HCT116 (cell line): ENCODE measurements at regions not wholly inside any gene's neighbourhood (a gene's known extent, or its start where the extent isn't known, plus 50 kb on each side); places are given as distances from the start of the nearest gene placed in this dataset.

Experiments
- ATAC-seq: fragments of 200-7000 bp; cut with Tn5 transposase; 2 replicates; pipeline ENCODE4 v1.9.1; 2020; ENCODE audit warnings: mild to moderate bottlenecking, moderate library complexity
- BruUV-seq: library from RNA; stranded (reverse); fragments of 400-500 nt; replicated peaks from 2 replicates; lab custom pipeline; 2021; lab: Mats Ljungman, UMichigan
- CTCF ChIA-PET: fragments of 300-600 bp; sonication (Branson Sonifier 250); formaldehyde crosslinking; loops from one replicate; lab custom pipeline; 2021; ENCODE audit warnings: antibody characterized with exemption; lab: Charles Lee
- POLR2A ChIA-PET: fragments of 300-600, 350-600 bp; sonication (Branson Sonifier 250); formaldehyde crosslinking; loops from one replicate; lab custom pipeline; 2021; ENCODE audit warnings: antibody characterized with exemption; lab: Charles Lee
- RAD21 ChIA-PET, 2 experiments: fragments of 300-600 bp; sonication (Branson Sonifier 250); formaldehyde crosslinking; loops; one replicate each; lab custom pipeline; 2023; ENCODE audit warnings: low total read pairs in 2 of 2; ENCODE audit not compliant: uncharacterized antibody in 2 of 2, unreplicated experiment in 2 of 2, low non-redundant PET in 1 of 2; lab: Charles Lee
- DNase-seq: peaks from one replicate; pipeline ENCODE4 v3.0.0-alpha.2; 2010; ENCODE audit warnings: low read depth, low spot score
- H2AFZ ChIP-seq: fragments of 200-600 bp; shearing (Covaris generic), sonication (generic); 2 replicates; pipeline ENCODE4 v1.6.1; 2017; ENCODE audit warnings: low read depth, mixed run types, mixed read lengths, antibody characterized with exemption, low read length; ENCODE audit not compliant: poor library complexity, severe bottlenecking
- H3K27ac ChIP-seq: 2 replicates; pipeline ENCODE4 v1.5.1; 2012; ENCODE audit warnings: low read depth, low read length
- H3K27me3 ChIP-seq: fragments of 200-600 bp; sonication (generic); 2 replicates; pipeline ENCODE4 v1.6.1; 2016; ENCODE audit warnings: mixed run types, low read length, mixed read lengths; ENCODE audit not compliant: insufficient read depth
- H3K36me3 ChIP-seq, 2 experiments: fragments of 200-500 bp in 1 of 2; fragments of 200-600 bp in 1 of 2; sonication (Bioruptor generic) in 1 of 2; sonication (generic) in 1 of 2; 2 replicates each; pipeline versions ENCODE4 v1.5.1 to v1.6.1; 2014 to 2016; ENCODE audit warnings: low read length in 2 of 2, inconsistent platforms in 1 of 2, mixed read lengths in 1 of 2, mixed run types in 1 of 2; ENCODE audit not compliant: insufficient read depth in 2 of 2, control insufficient read depth in 1 of 2
- H3K4me1 ChIP-seq, 2 experiments: fragments of 200-600 bp in 1 of 2; sonication (generic) in 1 of 2; 2 replicates each; pipeline versions ENCODE4 v1.5.1 to v1.6.1; 2012 to 2017; ENCODE audit warnings: low read length in 2 of 2, inconsistent platforms in 1 of 2, mild to moderate bottlenecking in 1 of 2, mixed read lengths in 1 of 2, mixed run types in 1 of 2, moderate library complexity in 1 of 2; ENCODE audit not compliant: insufficient read depth in 2 of 2, control insufficient read depth in 1 of 2
- H3K4me2 ChIP-seq: fragments of 200-600 bp; sonication (generic); 2 replicates; pipeline ENCODE4 v1.6.1; 2017; ENCODE audit warnings: mixed run types, low read length, mixed read lengths
- H3K4me3 ChIP-seq, 2 experiments: fragments of 200-600 bp in 1 of 2; sonication (generic) in 1 of 2; replicated peaks in 1 of 2; 2 replicates each; pipeline ENCODE4 v1.5.1; 2011 to 2016; ENCODE audit warnings: low read length in 2 of 2, control low read depth in 1 of 2, low read depth in 1 of 2, mild to moderate bottlenecking in 1 of 2, mixed read lengths in 1 of 2, mixed run types in 1 of 2
- H3K79me2 ChIP-seq: fragments of 200-600 bp; sonication (generic); 2 replicates; pipeline ENCODE4 v1.6.1; 2017; ENCODE audit warnings: mild to moderate bottlenecking, mixed run types, low read length, moderate library complexity, mixed read lengths; ENCODE audit not compliant: insufficient read depth
- H3K9ac ChIP-seq: fragments of 200-600 bp; sonication (generic); 2 replicates; pipeline ENCODE4 v1.6.1; 2016; ENCODE audit warnings: low read length, mixed read lengths
- H3K9me2 ChIP-seq: fragments of 200-600 bp; sonication (generic), shearing (Covaris generic); 2 replicates; pipeline ENCODE4 v1.6.1; 2017; ENCODE audit warnings: mixed run types, mild to moderate bottlenecking, moderate library complexity; ENCODE audit not compliant: insufficient read depth
- H3K9me3 ChIP-seq, 2 experiments: fragments of 200-500 bp in 1 of 2; fragments of 200-600 bp in 1 of 2; sonication (Bioruptor generic) in 1 of 2; sonication (generic) in 1 of 2; 2 replicates each; pipeline ENCODE4 v1.6.1; 2014 to 2017; ENCODE audit warnings: low read length in 2 of 2, mixed read lengths in 2 of 2, inconsistent platforms in 1 of 2, low read depth in 1 of 2, mild to moderate bottlenecking in 1 of 2, mixed run types in 1 of 2, moderate library complexity in 1 of 2; ENCODE audit not compliant: control insufficient read depth in 1 of 2, insufficient read depth in 1 of 2
- H4K20me1 ChIP-seq: fragments of 200-600 bp; sonication (generic), shearing (Covaris generic); 2 replicates; pipeline ENCODE4 v1.6.1; 2017; ENCODE audit warnings: mixed run types, mild to moderate bottlenecking, moderate library complexity; ENCODE audit not compliant: insufficient read depth
- ATF3 ChIP-seq: IDR thresholded peaks from 2 replicates; pipeline ENCODE4 v1.6.1; 2012
- CBX3 ChIP-seq: IDR thresholded peaks from 2 replicates; pipeline ENCODE4 v1.6.1; 2012; ENCODE audit warnings: low read depth
- CEBPB ChIP-seq: IDR thresholded peaks from 2 replicates; pipeline ENCODE4 v1.6.1; 2012; ENCODE audit warnings: low read depth
- CTCF ChIP-seq, 3 experiments: fragments of 200-600 bp in 1 of 3; sonication (generic) in 1 of 3; IDR thresholded peaks in 2 of 3; conservative IDR thresholded peaks in 1 of 3; 2 replicates each; pipeline ENCODE4 v1.5.1; 2012 to 2017; ENCODE audit warnings: low read depth in 2 of 3, low read length in 2 of 3, antibody characterized with exemption in 1 of 3, borderline replicate concordance in 1 of 3, control low read depth in 1 of 3, mild to moderate bottlenecking in 1 of 3, mixed read lengths in 1 of 3, mixed run types in 1 of 3, moderate library complexity in 1 of 3; ENCODE audit not compliant: insufficient read depth in 1 of 3
- ELF1 ChIP-seq: IDR thresholded peaks from 2 replicates; pipeline ENCODE4 v1.6.1; 2012; ENCODE audit warnings: low read depth, borderline replicate concordance
- EZH2 ChIP-seq: fragments of 200-600 bp; sonication (generic); IDR thresholded peaks from 2 replicates; pipeline ENCODE4 v1.6.1; 2017; ENCODE audit warnings: antibody characterized with exemption, mixed run types
- EZH2phosphoT487 ChIP-seq: fragments of 200-600 bp; IDR thresholded peaks from 2 replicates; pipeline ENCODE4 v1.6.1; 2018; ENCODE audit warnings: antibody characterized with exemption, borderline replicate concordance
- FOSL1 ChIP-seq: IDR thresholded peaks from 2 replicates; pipeline ENCODE4 v1.6.1; 2012; ENCODE audit warnings: low read depth
- JUND ChIP-seq: IDR thresholded peaks from 2 replicates; pipeline ENCODE4 v1.6.1; 2012
- POLR2A ChIP-seq: IDR thresholded peaks from 2 replicates; pipeline ENCODE4 v1.7.0; 2011; ENCODE audit warnings: borderline replicate concordance; ENCODE audit not compliant: insufficient read depth, insufficient read length; ENCODE audit errors: extremely low read depth
- POLR2AphosphoS5 ChIP-seq: IDR thresholded peaks from 2 replicates; pipeline ENCODE4 v1.6.1; 2011; ENCODE audit warnings: mild to moderate bottlenecking, low read depth, low read length, moderate library complexity
- RAD21 ChIP-seq: IDR thresholded peaks from 2 replicates; pipeline ENCODE4 v1.6.1; 2012; ENCODE audit warnings: low read depth, mild to moderate bottlenecking
- REST ChIP-seq: IDR thresholded peaks from 2 replicates; pipeline ENCODE4 v1.6.1; 2012; ENCODE audit warnings: low read depth
- SIN3A ChIP-seq: IDR thresholded peaks from 2 replicates; pipeline ENCODE4 v1.6.1; 2012; ENCODE audit warnings: low read depth
- SRF ChIP-seq: IDR thresholded peaks from 2 replicates; pipeline ENCODE4 v1.6.1; 2012; ENCODE audit warnings: low read depth
- TCF7L2 ChIP-seq: IDR thresholded peaks from 2 replicates; pipeline ENCODE4 v1.7.0; 2011; ENCODE audit warnings: borderline replicate concordance, inconsistent platforms; ENCODE audit not compliant: insufficient read depth, insufficient read length; ENCODE audit errors: extremely low read depth
- YY1 ChIP-seq: IDR thresholded peaks from 2 replicates; pipeline ENCODE4 v1.6.1; 2011; ENCODE audit warnings: low read length, low read depth, moderate library complexity, mild to moderate bottlenecking; ENCODE audit not compliant: insufficient replicate concordance; ENCODE audit errors: extremely low read depth
- ZBTB33 ChIP-seq: IDR thresholded peaks from 2 replicates; pipeline ENCODE4 v1.6.1; 2011; ENCODE audit warnings: mild to moderate bottlenecking, low read length, moderate library complexity; ENCODE audit not compliant: insufficient replicate concordance; ENCODE audit errors: extremely low read depth
- ZFX ChIP-seq: fragments of 450-650 bp; IDR thresholded peaks from 2 replicates; pipeline ENCODE4 v1.6.1; 2017
- ZNF274 ChIP-seq: fragments of 200-500 bp; sonication (Bioruptor generic); IDR thresholded peaks from 2 replicates; pipeline ENCODE4 v1.6.1; 2014; ENCODE audit warnings: mild to moderate bottlenecking, low read depth, low read length, inconsistent platforms
- intact Hi-C: fragments of 100-400 bp; cut with micrococcal nuclease; formaldehyde crosslinking; loops from 2 replicates; pipeline ENCODE4 v1.10.0; 2022

- DNase-seq: no peak
- CTCF ChIA-PET: no interaction called here
These were observed 292.5 kb upstream of the DCAF8L1 start for GRCh38 chrX:28273736-28274135.

More at GRCh38 chrX:28273736-28274135, 292.5 kb upstream of the DCAF8L1 start:
- TF ChIP-seq TCF7L2 (no peak), POLR2AphosphoS5 (no peak), ELF1 (no peak), SIN3A (no peak), ZNF274 (no peak), CBX3 (no peak), SRF (no peak), EZH2phosphoT487 (no peak), ZFX (no peak), CTCF (IDR thresholded peaks at IDR 0.05 in 2 of 3, conservative IDR thresholded peaks at IDR 0.05 in 1 of 3; ENCODE audit: borderline replicate concordance in 1 of 3, insufficient read depth in 1 of 3, low read depth in 2 of 3, low read length in 2 of 3) (no peak), REST (no peak), ZBTB33 (no peak), JUND (no peak), POLR2A (no peak), CEBPB (no peak), FOSL1 (no peak), YY1 (no peak), EZH2 (no peak), ATF3 (no peak), RAD21 (no peak)
- RAD21 ChIA-PET: no interaction called here
- no peaks in the 10 kb centered on the region for H3K36me3 ChIP-seq
- no peaks in the 10 kb centered on the region for H3K27me3 ChIP-seq
- POLR2A ChIA-PET: no interaction called here
- BruUV-seq: no TSS peak
- no peak for ATAC-seq
- no peak overlapping the region for H3K4me2 ChIP-seq
- no peaks in the 10 kb centered on the region for H3K4me1 ChIP-seq
- H3K27ac ChIP-seq: no peak overlapping the region
- H4K20me1 ChIP-seq: no peaks in the 10 kb centered on the region
- H3K79me2 ChIP-seq: no peaks in the 10 kb centered on the region
- intact Hi-C loops: no loop called here
- H3K9me2 ChIP-seq: no peaks in the 10 kb centered on the region
- H3K4me3 ChIP-seq: no peak overlapping the region
- H2AFZ ChIP-seq: no peak overlapping the region
- H3K9ac ChIP-seq: no peak overlapping the region
- no peaks in the 10 kb centered on the region for H3K9me3 ChIP-seq
